Aorta (tissue), 5 donors: ENCODE measurements at regions not wholly inside any gene's neighbourhood (a gene's known extent, or its start where the extent isn't known, plus 50 kb on each side); places are given as distances from the start of the nearest gene placed in this dataset.
"Not testable (repeated sequence)": the region's sequence is repeated elsewhere in the genome, so short reads cannot be mapped to it uniquely, and the experiment has no call there.

Experiments used
- ATAC-seq: fragments of 200-7000 bp; cut with Tn5 transposase; one replicate; pipeline ENCODE4 v1.9.1; 2022; ENCODE audit warnings: moderate library complexity; ENCODE audit not compliant: low FRiP score
- DNase-seq, 2 donors: peaks; one replicate each; pipeline ENCODE4 v3.0.0-alpha.2; 2020
- H3K27ac ChIP-seq, 2 donors: one replicate each; pipeline ENCODE4 v1.5.1; 2013; ENCODE audit warnings: low read length in 2 of 2, mild to moderate bottlenecking in 2 of 2, moderate library complexity in 2 of 2, control low read depth in 1 of 2, inconsistent platforms in 1 of 2, low read depth in 1 of 2
- H3K27me3 ChIP-seq, 2 donors: one replicate each; pipeline ENCODE4 v1.6.1; 2013; ENCODE audit warnings: control low read depth in 1 of 2, low read length in 1 of 2, mild to moderate bottlenecking in 1 of 2, moderate library complexity in 1 of 2; ENCODE audit not compliant: insufficient read depth in 2 of 2, control insufficient read depth in 1 of 2
- H3K36me3 ChIP-seq, 2 donors: one replicate each; pipeline ENCODE4 v1.6.1; 2013; ENCODE audit warnings: control low read depth in 1 of 2, low read length in 1 of 2, mild to moderate bottlenecking in 1 of 2; ENCODE audit not compliant: insufficient read depth in 2 of 2, control insufficient read depth in 1 of 2
- H3K4me1 ChIP-seq, 2 donors: one replicate each; pipeline ENCODE4 v1.6.1; 2013; ENCODE audit warnings: low read length in 2 of 2, control low read depth in 1 of 2, mild to moderate bottlenecking in 1 of 2, moderate library complexity in 1 of 2; ENCODE audit not compliant: insufficient read depth in 2 of 2, control insufficient read depth in 1 of 2
- H3K4me3 ChIP-seq, 2 donors: one replicate each; pipeline ENCODE4 v1.5.1; 2013; ENCODE audit warnings: low read length in 2 of 2, control low read depth in 1 of 2, mild to moderate bottlenecking in 1 of 2
- H3K9me3 ChIP-seq: one replicate; pipeline ENCODE4 v1.6.1; 2013; ENCODE audit warnings: mild to moderate bottlenecking, low read length; ENCODE audit not compliant: control insufficient read depth
- WGBS, 2 donors: extraction: QIAGEN DNeasy Blood & Tissue Kit; methylation state at CpG; one replicate each; pipeline ENCODE4 v1.1.7; 2013; 5-methylcytosine and 5-hydroxymethylcytosine counted together
- intact Hi-C, 2 donors: fragments of 100-400 bp; cut with DNase I; formaldehyde crosslinking; loops; one replicate each; pipeline versions ENCODE4 v1.14.2 to v1.15.0; 2022
- donor health status: healthy with polysubstance abuse.
- donor health status: Bipolar disorder and iron deficiency.
- donor health status: DM: no; HTN: no; CAD: no.
- donor health status: DM: no; HTN: no; CAD: no.
- donor health status: DM: yes; HTN: yes; CAD: no.

GRCh38 chr6:14896475-14896874, 349.4 kb upstream of the JARID2 start:
- ATAC-seq (no peak), DNase-seq (no peak)
- Histone ChIP-seq H3K36me3 (no peaks in the 10 kb centered on the region), H3K4me1 (no peaks in the 10 kb centered on the region), H3K27ac (no peak overlapping the region), H3K9me3 (peaks cover 2% of the 10 kb centered on the region), H3K4me3 (no peak overlapping the region), H3K27me3 (no peaks in the 10 kb centered on the region)
- intact Hi-C loops = no loop called here
- WGBS, 2 donors = 59 to 63% methylated on average over 4 of the region's 4 CpGs

GRCh38 chr6:14897831-14898230, 348.0 kb upstream of the JARID2 start:
- no peak for ATAC-seq
- Histone ChIP-seq H3K36me3 (no peaks in the 10 kb centered on the region), H3K27me3 (no peaks in the 10 kb centered on the region), H3K4me1 (no peaks in the 10 kb centered on the region), H3K27ac (no peak overlapping the region), H3K4me3 (no peak overlapping the region), H3K9me3 (peaks cover 2% of the 10 kb centered on the region)
- no peak for DNase-seq
- WGBS, 2 donors = 77 to 79% methylated on average over 5 of the region's 5 CpGs
- intact Hi-C loops = no loop called here

- not testable (repeated sequence) for ATAC-seq, H3K36me3 ChIP-seq
- 51 to 62% methylated on average over 4 of the region's 4 CpGs for WGBS, 2 donors
Measured at GRCh38 chr6:14899441-14899840, 346.4 kb upstream of the JARID2 start.

GRCh38 chr6:14900919-14901318, 344.9 kb upstream of the JARID2 start:
- H3K27ac ChIP-seq = no peak overlapping the region
- no peaks in the 10 kb centered on the region for H3K36me3 ChIP-seq
- no peak overlapping the region for H3K4me3 ChIP-seq
- H3K9me3 ChIP-seq = peaks cover 4% of the 10 kb centered on the region
- H3K4me1 ChIP-seq = no peaks in the 10 kb centered on the region
- peaks cover 0 to 1% of the 10 kb centered on the region in 2 donors for H3K27me3 ChIP-seq
- intact Hi-C loops = no loop called here
- 95 to 96% methylated on average over 9 of the region's 9 CpGs for WGBS, 2 donors
- ATAC-seq (no peak), DNase-seq (no peak)

More at GRCh38 chr6:14899441-14899840, 346.4 kb upstream of the JARID2 start:
- H3K9me3 ChIP-seq, DNase-seq, intact Hi-C loops, H3K27me3 ChIP-seq, H3K27ac ChIP-seq, H3K4me3 ChIP-seq, H3K4me1 ChIP-seq: not testable (repeated sequence)

GRCh38 chr6:14903176-14904038, 342.5 kb upstream of the JARID2 start:
- Histone ChIP-seq H3K36me3 (no peaks in the 10 kb centered on the region), H3K4me1 (no peaks in the 10 kb centered on the region), H3K27me3 (peaks cover 0 to 1% of the 10 kb centered on the region in 2 donors), H3K9me3 (peaks cover 2% of the 10 kb centered on the region), H3K4me3 (no peak overlapping the region), H3K27ac (no peak overlapping the region)
- ATAC-seq = no peak
- 82 to 85% methylated on average over 8 of the region's 8 CpGs for WGBS, 2 donors
- no peak for DNase-seq
- intact Hi-C loops = no loop called here

GRCh38 chr6:14905201-14905600, 340.7 kb upstream of the JARID2 start:
- H3K27ac ChIP-seq = no peak overlapping the region
- 61 to 63% methylated on average over 3 of the region's 3 CpGs for WGBS, 2 donors
- intact Hi-C loops = no loop called here

GRCh38 chr6:14906621-14907020, 339.2 kb upstream of the JARID2 start:
- intact Hi-C loops = no loop called here

More at GRCh38 chr6:14905201-14905600, 340.7 kb upstream of the JARID2 start:
- Histone ChIP-seq H3K4me1 (no peaks in the 10 kb centered on the region), H3K36me3 (no peaks in the 10 kb centered on the region), H3K9me3 (peaks cover 2% of the 10 kb centered on the region), H3K27me3 (peaks cover 0 to 1% of the 10 kb centered on the region in 2 donors), H3K4me3 (no peak overlapping the region)
- no peak for ATAC-seq
- no peak for DNase-seq

GRCh38 chr6:14910692-14911547, 334.9 kb upstream of the JARID2 start:
- Histone ChIP-seq H3K4me1 (no peaks in the 10 kb centered on the region), H3K9me3 (peaks cover 2% of the 10 kb centered on the region), H3K27me3 (peaks cover 0 to 1% of the 10 kb centered on the region in 2 donors), H3K27ac (no peak overlapping the region), H3K4me3 (no peak overlapping the region), H3K36me3 (no peaks in the 10 kb centered on the region)
- intact Hi-C loops = no loop called here
- WGBS, 2 donors = 88 to 91% methylated on average over 13 of the region's 13 CpGs
- peak; percentile 36 for ATAC-seq
- peak in 1 of 2 donors; percentile 76 for DNase-seq

More at GRCh38 chr6:14906621-14907020, 339.2 kb upstream of the JARID2 start:
- WGBS, 2 donors = 94 to 96% methylated on average over 2 of the region's 2 CpGs
- H3K4me3 ChIP-seq = no peak overlapping the region
- DNase-seq (no peak), ATAC-seq (no peak)
- no peak overlapping the region for H3K27ac ChIP-seq
- peaks cover 4% of the 10 kb centered on the region for H3K9me3 ChIP-seq
- H3K4me1 ChIP-seq = no peaks in the 10 kb centered on the region
- no peaks in the 10 kb centered on the region for H3K36me3 ChIP-seq
- H3K27me3 ChIP-seq = peaks cover 0 to 2% of the 10 kb centered on the region in 2 donors
